ENCODE measurements at regions not wholly inside any gene's neighbourhood (a gene's known extent, or its start where the extent isn't known, plus 50 kb on each side); places are given as distances from the start of the nearest gene placed in this dataset.

GRCh38 chr21:38688068-38688467 is 117.7 kb upstream of the ETS2 start:
- no peak for DNase-seq
- H3K36me3 Mint-ChIP-seq (ENCODE audit: low read depth), result no peaks in the 10 kb centered on the region
- intact Hi-C loops (cut with micrococcal nuclease), result no loop called here
- H3K27me3 Mint-ChIP-seq (ENCODE audit: low read depth), result peaks cover 20% of the 10 kb centered on the region
- H3K4me1 Mint-ChIP-seq (ENCODE audit: low read depth), result no peaks in the 10 kb centered on the region
- no peaks in the 10 kb centered on the region for H3K9me3 Mint-ChIP-seq
- H3K4me3 Mint-ChIP-seq, result no peak overlapping the region
- CTCF ChIA-PET, result no interaction called here
- no peak overlapping the region for H3K27ac Mint-ChIP-seq

- Mint-ChIP-seq H3K4me1 (ENCODE audit: low read depth) (no peaks in the 10 kb centered on the region), H3K9me3 (no peaks in the 10 kb centered on the region), H3K36me3 (ENCODE audit: low read depth) (no peaks in the 10 kb centered on the region), H3K27ac (no peak overlapping the region), H3K27me3 (ENCODE audit: low read depth) (peaks cover 22% of the 10 kb centered on the region), H3K4me3 (no peak overlapping the region)
- intact Hi-C loops (cut with micrococcal nuclease), result no loop called here
- no peak for DNase-seq
- CTCF ChIA-PET, result no interaction called here
These were observed 114.1 kb upstream of the ETS2 start for GRCh38 chr21:38691631-38692030.

GRCh38 chr21:38696579-38696978 is 109.2 kb upstream of the ETS2 start:
- CTCF ChIA-PET, result no interaction called here

GRCh38 chr21:38699048-38699447 is 106.7 kb upstream of the ETS2 start:
- CTCF ChIA-PET, result no interaction called here

More at GRCh38 chr21:38696579-38696978, 109.2 kb upstream of the ETS2 start:
- Mint-ChIP-seq H3K9me3 (no peaks in the 10 kb centered on the region), H3K4me1 (ENCODE audit: low read depth) (no peaks in the 10 kb centered on the region), H3K36me3 (ENCODE audit: low read depth) (no peaks in the 10 kb centered on the region), H3K4me3 (no peak overlapping the region), H3K27me3 (ENCODE audit: low read depth) (peaks cover 16% of the 10 kb centered on the region), H3K27ac (no peak overlapping the region)
- DNase-seq, result no peak
- intact Hi-C loops (cut with micrococcal nuclease), result no loop called here

GRCh38 chr21:38702196-38702595 is 103.5 kb upstream of the ETS2 start:
- intact Hi-C loops (cut with micrococcal nuclease), result no loop called here
- CTCF ChIA-PET, result no interaction called here
- peaks cover 12% of the 10 kb centered on the region for H3K27me3 Mint-ChIP-seq (ENCODE audit: low read depth)
- no peak for DNase-seq
- no peaks in the 10 kb centered on the region for H3K9me3 Mint-ChIP-seq
- H3K27ac Mint-ChIP-seq, result no peak overlapping the region
- no peak overlapping the region for H3K4me3 Mint-ChIP-seq
- no peaks in the 10 kb centered on the region for H3K4me1 Mint-ChIP-seq (ENCODE audit: low read depth)
- no peaks in the 10 kb centered on the region for H3K36me3 Mint-ChIP-seq (ENCODE audit: low read depth)

More at GRCh38 chr21:38699048-38699447, 106.7 kb upstream of the ETS2 start:
- DNase-seq, result no peak
- no peak overlapping the region for H3K4me3 Mint-ChIP-seq
- H3K27ac Mint-ChIP-seq, result no peak overlapping the region
- intact Hi-C loops (cut with micrococcal nuclease), result no loop called here
- H3K9me3 Mint-ChIP-seq, result no peaks in the 10 kb centered on the region
- H3K4me1 Mint-ChIP-seq (ENCODE audit: low read depth), result no peaks in the 10 kb centered on the region
- peaks cover 11% of the 10 kb centered on the region for H3K27me3 Mint-ChIP-seq (ENCODE audit: low read depth)
- no peaks in the 10 kb centered on the region for H3K36me3 Mint-ChIP-seq (ENCODE audit: low read depth)

- CTCF ChIA-PET, result interaction anchor here (0.6 kb wide), 1 partner anchor 178 kb away, joined by 4 read pairs; no protein-coding TSS in a partner anchor
These were observed 95.9 kb upstream of the ETS2 start for GRCh38 chr21:38709876-38710275.

GRCh38 chr21:38712071-38712470 is 93.7 kb upstream of the ETS2 start:
- CTCF ChIA-PET, result interaction anchor here (0.6 to 0.9 kb wide), 2 partner anchors 50 to 207 kb away, joined by 3 to 6 read pairs; no protein-coding TSS in a partner anchor
- H3K4me3 Mint-ChIP-seq, result no peak overlapping the region
- no peaks in the 10 kb centered on the region for H3K36me3 Mint-ChIP-seq (ENCODE audit: low read depth)
- no peaks in the 10 kb centered on the region for H3K4me1 Mint-ChIP-seq (ENCODE audit: low read depth)
- no peaks in the 10 kb centered on the region for H3K9me3 Mint-ChIP-seq
- H3K27ac Mint-ChIP-seq, result no peak overlapping the region
- H3K27me3 Mint-ChIP-seq (ENCODE audit: low read depth), result peaks cover 3% of the 10 kb centered on the region
- intact Hi-C loops (cut with micrococcal nuclease), result no loop called here
- DNase-seq, result peak; percentile 23

More at GRCh38 chr21:38709876-38710275, 95.9 kb upstream of the ETS2 start:
- no peaks in the 10 kb centered on the region for H3K9me3 Mint-ChIP-seq
- no peaks in the 10 kb centered on the region for H3K36me3 Mint-ChIP-seq (ENCODE audit: low read depth)
- no peak overlapping the region for H3K4me3 Mint-ChIP-seq
- H3K4me1 Mint-ChIP-seq (ENCODE audit: low read depth), result no peaks in the 10 kb centered on the region
- DNase-seq, result no peak
- intact Hi-C loops (cut with micrococcal nuclease), result no loop called here
- no peak overlapping the region for H3K27ac Mint-ChIP-seq
- peaks cover 4% of the 10 kb centered on the region for H3K27me3 Mint-ChIP-seq (ENCODE audit: low read depth)

- Mint-ChIP-seq H3K36me3 (ENCODE audit: low read depth) (no peaks in the 10 kb centered on the region), H3K4me3 (no peak overlapping the region), H3K27me3 (ENCODE audit: low read depth) (peaks cover 3% of the 10 kb centered on the region), H3K9me3 (no peaks in the 10 kb centered on the region), H3K4me1 (ENCODE audit: low read depth) (no peaks in the 10 kb centered on the region), H3K27ac (no peak overlapping the region)
- intact Hi-C loops (cut with micrococcal nuclease), result no loop called here
- DNase-seq, result no peak
- CTCF ChIA-PET, result no interaction called here
These were observed 93.1 kb upstream of the ETS2 start for GRCh38 chr21:38712664-38713063.

- Mint-ChIP-seq H3K36me3 (ENCODE audit: low read depth) (no peaks in the 10 kb centered on the region), H3K4me1 (ENCODE audit: low read depth) (no peaks in the 10 kb centered on the region)
- DNase-seq, result no peak
These were observed 91.5 kb upstream of the ETS2 start for GRCh38 chr21:38714039-38714817.

GRCh38 chr21:38714999-38715398 is 90.7 kb upstream of the ETS2 start:
- DNase-seq, result no peak
- H3K9me3 Mint-ChIP-seq, result no peaks in the 10 kb centered on the region
- no peak overlapping the region for H3K27ac Mint-ChIP-seq
- CTCF ChIA-PET, result no interaction called here
- no peaks in the 10 kb centered on the region for H3K27me3 Mint-ChIP-seq (ENCODE audit: low read depth)
- H3K36me3 Mint-ChIP-seq (ENCODE audit: low read depth), result no peaks in the 10 kb centered on the region
- no peaks in the 10 kb centered on the region for H3K4me1 Mint-ChIP-seq (ENCODE audit: low read depth)
- no peak overlapping the region for H3K4me3 Mint-ChIP-seq
- intact Hi-C loops (cut with micrococcal nuclease), result no loop called here

More at GRCh38 chr21:38714039-38714817, 91.5 kb upstream of the ETS2 start:
- CTCF ChIA-PET, result no interaction called here
- H3K4me3 Mint-ChIP-seq, result no peak overlapping the region
- H3K27ac Mint-ChIP-seq, result no peak overlapping the region
- peaks cover 2% of the 10 kb centered on the region for H3K27me3 Mint-ChIP-seq (ENCODE audit: low read depth)
- no peaks in the 10 kb centered on the region for H3K9me3 Mint-ChIP-seq
- intact Hi-C loops (cut with micrococcal nuclease), result no loop called here

- Mint-ChIP-seq H3K4me1 (ENCODE audit: low read depth) (no peaks in the 10 kb centered on the region), H3K36me3 (ENCODE audit: low read depth) (no peaks in the 10 kb centered on the region), H3K4me3 (no peak overlapping the region), H3K27me3 (ENCODE audit: low read depth) (no peaks in the 10 kb centered on the region), H3K9me3 (no peaks in the 10 kb centered on the region), H3K27ac (no peak overlapping the region)
- CTCF ChIA-PET, result no interaction called here
- intact Hi-C loops (cut with micrococcal nuclease), result no loop called here
- DNase-seq, result no peak
These were observed 89.6 kb upstream of the ETS2 start for GRCh38 chr21:38716088-38716487.

- Mint-ChIP-seq H3K27ac (no peak overlapping the region), H3K9me3 (no peaks in the 10 kb centered on the region), H3K27me3 (ENCODE audit: low read depth) (no peaks in the 10 kb centered on the region), H3K36me3 (ENCODE audit: low read depth) (no peaks in the 10 kb centered on the region), H3K4me1 (ENCODE audit: low read depth) (no peaks in the 10 kb centered on the region), H3K4me3 (no peak overlapping the region)
- CTCF ChIA-PET, result interaction anchor here (0.8 kb wide), 1 partner anchor 14 kb away, joined by 10 read pairs; no protein-coding TSS in a partner anchor
- intact Hi-C loops (cut with micrococcal nuclease), result no loop called here
- no peak for DNase-seq
These were observed 88.8 kb upstream of the ETS2 start for GRCh38 chr21:38716942-38717341.

GRCh38 chr21:38718481-38718880 is 87.2 kb upstream of the ETS2 start:
- no peaks in the 10 kb centered on the region for H3K9me3 Mint-ChIP-seq
- CTCF ChIA-PET, result interaction anchor here (0.6 to 1.2 kb wide), 2 partner anchors 11 to 527 kb away, joined by 3 read pairs; no protein-coding TSS in a partner anchor
- intact Hi-C loops (cut with micrococcal nuclease), result no loop called here
- DNase-seq, result no peak
- peaks cover 2% of the 10 kb centered on the region for H3K27me3 Mint-ChIP-seq (ENCODE audit: low read depth)
- no peaks in the 10 kb centered on the region for H3K36me3 Mint-ChIP-seq (ENCODE audit: low read depth)
- H3K4me1 Mint-ChIP-seq (ENCODE audit: low read depth), result no peaks in the 10 kb centered on the region
- H3K4me3 Mint-ChIP-seq, result no peak overlapping the region
- no peak overlapping the region for H3K27ac Mint-ChIP-seq

Measured in activated naive CD4-positive, alpha-beta T cell treated with anti-CD3 and anti-CD28 coated beads for 36 hours (primary cell).